Stimulated activated CD4-positive, alpha-beta T cell treated with anti-CD3 and anti-CD28 coated beads, Interleukin-15, amount 100 ng/mL, for 48 hours (primary cell): ENCODE measurements at regions not wholly inside any gene's neighbourhood (a gene's known extent, or its start where the extent isn't known, plus 50 kb on each side); places are given as distances from the start of the nearest gene placed in this dataset.
A peak's percentile ranks its signal among the peaks of the same experiment; 100 is the strongest.

ENCODE experiments used
- DNase-seq, 2 donors: peaks; one replicate each; pipeline ENCODE4 v3.0.0-alpha.2; 2020; ENCODE audit warnings: low read depth in 2 of 2

DNA sequence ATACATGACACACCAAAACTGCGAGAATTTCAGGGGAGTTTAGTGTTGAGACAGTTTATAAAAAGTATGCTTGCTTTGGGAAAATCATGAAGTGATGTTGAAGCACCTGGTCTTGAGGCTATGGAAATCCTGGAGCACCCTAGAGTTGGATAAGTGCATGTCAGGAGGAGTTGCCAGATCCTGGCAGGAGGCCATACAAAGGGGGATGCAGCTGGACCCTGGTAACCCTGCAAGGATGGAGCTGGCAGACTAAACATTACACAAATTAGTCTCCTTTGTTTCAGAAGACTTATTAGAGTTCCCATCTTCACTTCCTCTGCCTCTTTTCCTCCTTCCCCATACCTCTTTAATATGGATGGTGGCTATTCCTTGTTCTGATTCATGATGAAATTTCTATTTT is 907.0 kb downstream of the BCL11B start:
- DNase-seq: no peak

- no peak for DNase-seq
Measured at GRCh38 chr14:98366429-98366828, 905.6 kb downstream of the BCL11B start.

DNA sequence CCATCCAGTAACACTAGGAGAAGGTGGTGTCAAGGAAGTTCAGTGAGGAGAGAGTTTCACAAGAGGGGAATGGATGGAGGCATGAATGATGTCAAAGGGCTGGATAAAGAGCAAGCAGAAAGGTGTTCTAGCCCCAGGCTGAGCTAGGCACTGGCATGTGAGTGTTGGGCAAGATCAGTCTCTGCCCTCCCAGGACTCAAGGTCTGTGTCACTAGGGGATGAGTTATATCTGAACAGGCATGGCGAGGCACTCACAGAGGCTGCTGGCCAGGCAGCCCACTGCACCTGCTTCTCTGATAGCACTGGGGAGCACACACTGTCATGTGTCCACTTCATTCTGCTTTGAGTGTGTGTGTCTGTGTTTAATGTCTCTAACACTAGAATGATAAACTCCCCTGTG is 903.8 kb downstream of the BCL11B start:
- DNase-seq: no peak

DNA sequence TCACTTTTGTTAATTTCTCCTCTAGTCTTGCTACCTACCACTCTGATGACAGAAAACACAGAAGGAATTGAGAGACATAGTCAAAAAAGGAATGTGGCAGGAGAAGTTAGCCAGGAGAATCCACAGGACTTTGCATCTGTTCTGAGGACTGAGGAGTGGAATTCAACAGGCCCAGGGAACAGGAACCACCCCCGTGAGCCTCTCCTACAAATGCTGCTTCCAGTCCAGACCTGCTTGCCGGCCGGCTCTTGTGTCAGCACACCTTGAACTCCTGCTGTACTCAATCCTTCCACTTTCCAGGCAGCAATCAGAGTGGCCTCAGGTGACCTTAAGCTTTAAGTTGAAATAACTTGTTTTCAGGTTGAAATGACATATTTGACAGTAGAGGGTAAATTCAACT is 903.1 kb downstream of the BCL11B start:
- DNase-seq: no peak

GRCh38 chr14:98369344-98369743 is 902.7 kb downstream of the BCL11B start:
- DNase-seq: no peak

DNA sequence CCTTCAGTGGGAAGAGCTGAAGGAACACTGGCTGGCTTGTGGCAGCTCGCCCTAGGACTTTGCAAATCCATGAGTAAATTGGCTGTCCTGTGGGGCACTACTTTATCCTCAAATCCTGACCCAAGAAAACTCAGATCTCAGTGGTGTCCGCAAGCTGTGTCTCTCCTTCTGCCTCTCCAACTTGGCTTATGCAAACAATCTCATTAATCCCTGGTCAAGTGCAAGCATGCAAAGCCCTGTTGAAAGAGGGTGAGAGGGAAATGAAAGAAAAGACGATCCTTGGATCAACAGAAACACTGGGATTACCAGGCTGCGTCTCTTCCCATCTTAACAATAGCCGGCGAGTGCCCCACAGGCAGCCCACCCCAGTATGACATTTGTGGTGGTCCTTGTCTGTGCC is 901.6 kb downstream of the BCL11B start:
- no peak for DNase-seq

- DNase-seq: no peak
Measured at GRCh38 chr14:98371141-98371540, 900.9 kb downstream of the BCL11B start.

- DNase-seq: no peak
Measured at GRCh38 chr14:98374136-98374535, 897.9 kb downstream of the BCL11B start.

DNA sequence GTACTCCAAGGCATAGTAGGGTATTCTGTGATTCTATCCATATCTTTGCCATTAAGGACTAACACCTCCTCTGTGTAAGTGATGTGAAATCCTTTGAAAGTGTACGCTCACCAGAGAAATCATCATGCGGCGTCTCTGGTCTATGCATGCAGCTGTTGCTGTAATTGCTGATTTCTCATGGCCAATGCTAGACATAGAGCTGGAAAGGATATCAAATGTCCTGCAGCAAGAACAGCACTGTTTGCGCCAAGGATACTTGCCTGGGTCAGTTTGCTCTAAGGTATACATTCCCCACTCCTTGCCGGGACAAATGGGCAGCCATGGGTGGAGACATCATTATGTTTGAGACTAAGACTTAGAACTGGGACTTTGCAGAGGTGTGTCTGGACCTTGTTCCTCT is 896.4 kb downstream of the BCL11B start:
- no peak for DNase-seq

GRCh38 chr14:98379830-98380229 is 892.2 kb downstream of the BCL11B start:
- DNase-seq: no peak

- DNase-seq: no peak
Measured at GRCh38 chr14:98382662-98383061, 889.3 kb downstream of the BCL11B start.

DNA sequence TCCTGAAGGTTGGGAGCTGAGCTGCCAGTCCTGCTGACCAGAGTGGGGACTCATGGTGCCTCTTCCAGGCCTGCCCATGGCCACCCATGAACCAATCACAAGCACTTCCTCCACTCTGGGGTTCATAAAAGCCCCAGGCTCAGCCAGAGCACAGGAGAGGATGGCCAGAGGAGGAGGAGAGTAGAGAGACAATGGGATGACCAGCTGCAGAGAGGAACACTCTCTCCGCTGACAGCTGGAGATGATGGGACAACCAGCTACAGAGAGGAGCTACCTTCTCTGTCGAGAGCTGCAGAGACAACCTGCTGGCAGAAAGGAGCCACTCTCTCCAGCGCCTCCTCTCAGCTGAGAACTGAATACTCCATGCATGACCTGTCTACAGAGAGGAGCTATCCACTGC is 886.1 kb downstream of the BCL11B start:
- DNase-seq: no peak

DNA sequence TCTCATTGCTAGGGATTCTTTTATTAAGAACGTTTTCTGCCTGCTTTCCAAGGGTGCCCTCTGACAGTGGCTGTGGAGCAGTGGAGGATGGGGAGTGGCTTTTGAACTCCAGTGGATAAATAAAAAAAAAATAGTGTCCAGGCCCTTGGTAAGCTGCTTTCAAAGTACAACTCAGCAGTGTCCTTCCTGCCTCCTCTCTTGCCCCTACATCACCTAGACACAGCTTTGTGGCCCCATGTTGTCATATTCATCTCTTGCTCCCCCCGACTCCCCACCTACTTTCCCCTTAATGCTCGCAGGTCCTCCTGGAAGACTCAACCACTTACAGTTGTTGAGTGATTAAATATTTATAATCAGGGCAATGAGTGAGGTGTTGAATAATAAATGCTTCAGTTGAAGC is 880.9 kb downstream of the BCL11B start:
- no peak for DNase-seq

DNA sequence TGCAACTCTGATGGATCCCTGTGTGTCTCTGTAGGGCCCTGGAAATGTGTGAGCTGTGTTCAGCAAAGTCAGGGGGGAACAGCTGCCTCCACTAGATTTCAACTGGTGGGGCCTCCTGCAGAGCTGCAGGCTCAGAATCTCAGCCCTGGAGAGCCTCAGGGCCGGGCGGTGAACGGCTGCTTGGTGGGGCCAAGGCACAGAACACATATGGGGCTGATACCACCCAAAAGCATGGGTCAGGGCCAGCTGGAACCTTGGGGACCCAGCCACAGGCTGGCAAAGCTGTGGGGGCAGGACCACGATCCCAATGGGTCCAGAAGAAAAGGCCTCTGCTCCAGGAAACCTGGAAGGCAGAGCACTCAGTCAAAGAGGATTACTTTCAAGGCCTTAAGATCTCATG is 878.5 kb downstream of the BCL11B start:
- DNase-seq: no peak

- DNase-seq: no peak
Measured at GRCh38 chr14:98404811-98405210, 867.2 kb downstream of the BCL11B start.

DNA sequence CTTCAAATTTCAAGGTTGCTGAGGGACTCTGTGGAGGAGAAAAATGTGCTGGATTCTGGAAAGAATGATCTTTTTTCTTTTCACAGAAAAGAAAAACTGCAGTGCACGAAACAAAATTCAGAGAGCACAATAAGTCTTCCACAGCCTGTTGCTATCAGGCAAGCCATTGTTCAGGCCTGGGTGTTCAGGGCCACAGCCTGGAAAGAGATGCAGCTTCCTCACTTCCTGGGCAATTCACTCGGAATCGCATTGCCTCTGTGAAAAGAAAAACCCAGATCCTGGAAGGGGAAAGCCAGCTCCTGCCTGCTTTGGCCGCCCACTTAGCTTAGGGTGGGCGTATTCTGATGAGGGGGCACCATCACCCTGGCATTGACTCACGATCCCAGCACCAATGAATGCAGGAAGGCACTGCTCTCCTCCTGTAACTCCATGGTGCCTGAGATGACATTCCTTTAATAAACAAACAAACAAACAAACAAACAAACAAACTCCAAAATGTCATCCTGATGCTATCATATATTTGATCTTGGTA is 863.9 kb downstream of the BCL11B start:
- DNase-seq: no peak

- peak in 1 of 2 donors; percentile 9 for DNase-seq
Measured at GRCh38 chr14:98408713-98409112, 863.3 kb downstream of the BCL11B start.

DNA sequence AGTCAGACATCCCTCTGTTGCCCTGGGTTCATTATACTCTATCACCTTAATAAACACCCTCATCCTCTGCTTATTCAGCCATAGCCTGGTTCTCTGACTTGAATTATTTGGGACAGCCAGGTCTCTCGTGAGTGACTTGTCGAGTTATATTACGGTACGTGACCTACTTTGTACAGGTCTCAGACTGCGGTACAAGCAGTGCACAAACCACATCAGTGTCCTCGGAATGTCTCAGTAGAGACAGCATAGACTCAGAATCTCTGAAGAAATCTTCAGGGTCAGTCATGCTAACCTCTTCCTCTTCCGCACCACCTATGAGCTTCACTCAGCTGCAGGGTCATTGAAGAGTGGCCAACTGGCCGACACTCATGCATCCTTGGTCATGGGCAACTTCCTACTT is 860.8 kb downstream of the BCL11B start:
- no peak for DNase-seq

DNA sequence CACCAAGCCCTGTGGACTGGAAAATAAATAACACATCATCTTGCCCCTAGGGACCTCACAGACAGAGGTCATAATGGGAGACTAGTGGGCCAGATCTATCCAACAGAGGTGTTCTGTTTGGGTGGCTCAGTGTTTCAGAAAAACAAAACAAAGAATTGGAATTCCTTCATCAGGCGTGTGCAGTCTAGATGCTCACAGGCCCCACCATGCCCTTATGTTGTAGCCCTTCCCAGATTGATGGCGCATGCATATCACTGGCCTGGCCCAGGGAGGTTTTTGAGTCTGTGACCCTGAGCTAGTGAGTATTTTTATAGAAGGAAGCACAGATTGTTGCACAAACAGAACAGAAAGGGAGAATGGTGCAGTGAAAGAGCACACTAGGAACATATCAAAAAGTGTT is 859.6 kb downstream of the BCL11B start:
- no peak for DNase-seq

DNA sequence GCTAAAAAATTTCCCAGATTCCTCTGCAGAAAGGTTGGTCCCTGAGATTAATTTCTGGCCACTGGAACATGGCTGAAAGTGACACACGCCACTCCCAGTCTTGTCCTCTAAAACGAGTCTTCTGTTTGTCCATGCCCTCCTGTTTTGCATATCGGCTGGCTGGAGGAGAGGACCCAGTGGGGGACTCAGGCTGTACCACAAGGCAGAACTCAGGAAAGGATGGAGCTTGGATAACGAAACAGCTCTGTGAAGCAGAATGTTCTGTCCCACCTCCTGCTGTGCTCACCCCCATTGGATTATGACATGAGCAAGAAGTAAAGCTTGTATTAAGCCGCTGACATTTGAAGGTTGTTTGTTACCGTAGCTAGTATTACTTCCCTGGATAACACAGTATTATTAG is 856.2 kb downstream of the BCL11B start:
- DNase-seq: no peak

- DNase-seq: no peak
Measured at GRCh38 chr14:98417001-98417400, 855.0 kb downstream of the BCL11B start.

DNA sequence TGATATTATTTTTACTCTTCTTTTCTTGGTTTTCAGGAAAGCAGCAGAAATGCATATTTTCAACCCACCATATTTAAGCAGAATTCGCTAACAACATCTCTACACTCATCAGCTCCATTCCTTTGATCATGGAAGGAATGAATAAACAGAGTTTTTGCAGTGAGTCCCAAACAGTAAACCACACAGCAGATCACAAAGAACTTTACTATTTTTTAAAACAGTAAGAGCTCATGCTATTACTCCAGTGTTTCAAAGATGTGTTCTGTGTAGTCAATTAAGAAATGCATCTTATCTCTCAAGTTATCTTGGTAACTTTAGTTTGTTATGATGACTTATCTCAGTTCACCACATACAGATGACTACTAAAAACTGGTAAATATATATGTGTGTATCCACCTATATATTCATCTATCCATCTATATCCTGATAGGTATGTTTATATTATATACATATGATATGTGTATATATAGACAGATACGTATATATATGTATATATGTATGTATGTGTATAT is 843.5 kb downstream of the BCL11B start:
- DNase-seq: no peak

DNA sequence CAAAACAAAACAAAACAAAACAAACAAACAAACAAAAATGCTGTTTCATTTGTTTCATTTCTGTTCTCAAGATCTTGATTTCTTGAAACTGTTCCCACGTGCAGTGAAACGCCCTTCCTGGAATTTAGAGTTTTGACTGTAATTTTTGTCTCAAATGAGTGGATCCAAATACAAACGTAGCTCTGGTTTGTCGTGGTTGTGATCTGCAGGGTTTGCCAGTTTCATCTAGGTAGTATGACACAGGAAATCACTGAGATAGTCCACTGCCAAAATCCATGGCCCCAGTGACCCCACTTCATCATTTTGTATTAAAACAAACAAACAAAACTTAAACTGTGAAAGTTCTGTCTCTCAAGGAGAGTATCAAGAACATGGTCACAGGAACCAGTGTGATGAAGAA is 838.6 kb downstream of the BCL11B start:
- DNase-seq: no peak

GRCh38 chr14:98437113-98437512 is 834.9 kb downstream of the BCL11B start:
- DNase-seq: no peak
